SU-DHL-6 (cell line): ENCODE measurements at regions not wholly inside any gene's neighbourhood (a gene's known extent, or its start where the extent isn't known, plus 50 kb on each side); places are given as distances from the start of the nearest gene placed in this dataset.

Source experiments
- H2AFZ ChIP-seq: fragments of 200-600 bp; sonication (generic); 2 replicates; pipeline ENCODE4 v1.6.1; 2014; ENCODE audit warnings: low read depth, mild to moderate bottlenecking, moderate library complexity, mixed read lengths, antibody characterized with exemption, low read length; ENCODE audit not compliant: severe bottlenecking
- H3F3A ChIP-seq: fragments of 200-600 bp; shearing (Covaris generic); 2 replicates; pipeline ENCODE4 v1.6.0; 2016; ENCODE audit warnings: antibody characterized with exemption, mild to moderate bottlenecking; ENCODE audit not compliant: insufficient read depth
- H3K27ac ChIP-seq: fragments of 200-600 bp; sonication (generic); 2 replicates; pipeline ENCODE4 v1.5.1; 2016; ENCODE audit warnings: low read depth, mild to moderate bottlenecking, low read length, moderate library complexity, mixed read lengths
- H3K27me3 ChIP-seq: fragments of 200-600 bp; sonication (generic), shearing (Covaris generic); 2 replicates; pipeline ENCODE4 v1.6.0; 2014; ENCODE audit warnings: mild to moderate bottlenecking, low read length
- H3K36me3 ChIP-seq: fragments of 200-600 bp; sonication (generic); 2 replicates; pipeline ENCODE4 v1.6.1; 2014; ENCODE audit warnings: mild to moderate bottlenecking, low read length, mixed read lengths
- H3K4me2 ChIP-seq: fragments of 300-600, 200-600 bp; shearing (Covaris generic), sonication (generic); 2 replicates; pipeline ENCODE4 v1.6.0; 2014; ENCODE audit warnings: low read length, low read depth, mild to moderate bottlenecking; ENCODE audit not compliant: poor library complexity, severe bottlenecking
- H3K4me3 ChIP-seq: fragments of 200-600 bp; sonication (generic); 2 replicates; pipeline ENCODE4 v1.5.1; 2014; ENCODE audit warnings: antibody characterized with exemption, low read length, mild to moderate bottlenecking, mixed read lengths; ENCODE audit not compliant: insufficient read depth, poor library complexity, severe bottlenecking
- H3K79me2 ChIP-seq: fragments of 200-600 bp; sonication (generic); 2 replicates; pipeline ENCODE4 v1.6.1; 2014; ENCODE audit warnings: mild to moderate bottlenecking, low read length, moderate library complexity; ENCODE audit not compliant: insufficient read depth
- H3K9ac ChIP-seq: fragments of 200-600 bp; sonication (generic); 2 replicates; pipeline ENCODE4 v1.7.0; 2014; ENCODE audit warnings: mild to moderate bottlenecking, low read length
- H3K9me2 ChIP-seq: fragments of 200-600 bp; sonication (generic); replicated peaks from 2 replicates; pipeline ENCODE4 v1.6.1; 2014; ENCODE audit warnings: low read length; ENCODE audit not compliant: insufficient read depth
- H3K9me3 ChIP-seq: fragments of 200-600 bp; sonication (generic); 2 replicates; pipeline ENCODE4 v1.6.1; 2014; ENCODE audit warnings: low read length, mixed read lengths; ENCODE audit not compliant: insufficient read depth
- H4K20me1 ChIP-seq: fragments of 200-600 bp; sonication (generic); 2 replicates; pipeline ENCODE4 v1.6.1; 2014; ENCODE audit warnings: low read depth, mild to moderate bottlenecking, antibody characterized with exemption, low read length, moderate library complexity, mixed read lengths
- CTCF ChIP-seq: fragments of 200-600 bp; sonication (generic); IDR thresholded peaks from one replicate; pipeline ENCODE4 v1.5.1; 2017; ENCODE audit warnings: antibody characterized with exemption, mild to moderate bottlenecking, low read length, moderate library complexity; ENCODE audit not compliant: insufficient read depth, poor library complexity, severe bottlenecking
- EZH2phosphoT487 ChIP-seq: fragments of 200-600 bp; sonication (generic), shearing (Covaris generic); conservative IDR thresholded peaks from 2 replicates; pipeline ENCODE4 v1.6.1; 2018; ENCODE audit warnings: mild to moderate bottlenecking, antibody characterized with exemption, low read length, moderate library complexity, mixed read lengths

DNA sequence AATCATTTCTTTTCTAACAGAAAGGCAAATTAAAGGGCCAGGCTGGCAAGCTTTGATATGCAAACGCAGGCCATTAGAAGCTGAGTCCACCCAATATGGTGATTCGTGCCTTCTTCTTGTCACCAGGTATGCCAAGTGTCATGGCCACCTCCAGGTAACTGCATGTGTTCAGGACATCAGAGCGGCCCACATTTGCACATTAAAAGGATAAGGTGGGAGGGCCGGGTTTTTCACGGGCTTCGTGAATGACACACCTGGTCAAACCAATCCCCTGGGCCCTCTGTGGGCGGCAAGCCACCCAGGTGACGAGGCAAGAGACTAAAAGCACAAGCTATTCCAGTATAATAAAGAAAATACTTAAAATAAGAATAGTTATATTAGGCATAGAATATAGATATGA lies 75.9 kb upstream of the TSPAN11 start:
- no peak overlapping the region for H3K27ac ChIP-seq
- no peak overlapping the region for H3K4me3 ChIP-seq
- H3K9me3 ChIP-seq, result no peaks in the 10 kb centered on the region
- no peaks in the 10 kb centered on the region for H4K20me1 ChIP-seq
- no peaks in the 10 kb centered on the region for H3K79me2 ChIP-seq
- no peaks in the 10 kb centered on the region for H3K9me2 ChIP-seq
- peak overlapping the region; percentile 71 for H3K4me2 ChIP-seq
- no peak overlapping the region for H3K9ac ChIP-seq
- H3F3A ChIP-seq, result no peaks in the 10 kb centered on the region
- no peaks in the 10 kb centered on the region for H3K36me3 ChIP-seq
- H2AFZ ChIP-seq, result no peak overlapping the region
- no peak for TF ChIP-seq CTCF
- no peak for TF ChIP-seq EZH2phosphoT487
- H3K27me3 ChIP-seq, result no peaks in the 10 kb centered on the region

DNA sequence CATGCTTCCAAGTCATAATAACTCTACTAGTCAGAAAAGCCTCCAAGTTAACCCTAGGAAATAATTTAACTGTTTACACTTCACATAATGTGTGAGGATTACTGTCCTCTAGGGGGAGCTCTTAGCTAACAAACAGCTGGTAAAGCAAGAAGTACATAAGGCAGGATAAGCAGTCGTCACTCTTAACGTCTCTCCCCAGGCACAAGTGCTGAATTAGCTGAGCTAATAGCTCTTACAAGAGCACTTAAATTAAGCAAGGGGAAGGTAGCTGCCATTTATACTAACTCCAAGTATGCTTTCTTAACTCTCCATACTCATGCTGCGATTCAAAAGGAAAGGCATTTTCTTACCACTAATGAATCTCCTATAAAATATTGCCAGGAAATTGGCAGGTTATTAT lies 79.3 kb upstream of the TSPAN11 start:
- Histone ChIP-seq H3K27me3 (no peaks in the 10 kb centered on the region), H2AFZ (no peak overlapping the region), H4K20me1 (no peaks in the 10 kb centered on the region), H3K9me3 (no peaks in the 10 kb centered on the region), H3F3A (no peaks in the 10 kb centered on the region), H3K36me3 (no peaks in the 10 kb centered on the region), H3K4me3 (no peak overlapping the region), H3K79me2 (no peaks in the 10 kb centered on the region), H3K4me2 (no peak overlapping the region), H3K9ac (no peak overlapping the region), H3K9me2 (no peaks in the 10 kb centered on the region), H3K27ac (no peak overlapping the region)
- peak; percentile 60 for TF ChIP-seq CTCF
- TF ChIP-seq EZH2phosphoT487, result no peak

GRCh38 chr12:30846776-30847175 lies 79.8 kb upstream of the TSPAN11 start:
- H3K9me2 ChIP-seq, result no peaks in the 10 kb centered on the region

More at GRCh38 chr12:30846776-30847175, 79.8 kb upstream of the TSPAN11 start:
- H3F3A ChIP-seq, result no peaks in the 10 kb centered on the region
- no peaks in the 10 kb centered on the region for H3K9me3 ChIP-seq
- H3K36me3 ChIP-seq, result no peaks in the 10 kb centered on the region
- no peak overlapping the region for H3K4me2 ChIP-seq
- no peaks in the 10 kb centered on the region for H4K20me1 ChIP-seq
- no peak overlapping the region for H3K27ac ChIP-seq
- H3K9ac ChIP-seq, result no peak overlapping the region
- no peaks in the 10 kb centered on the region for H3K79me2 ChIP-seq
- H2AFZ ChIP-seq, result no peak overlapping the region
- no peak for TF ChIP-seq CTCF
- TF ChIP-seq EZH2phosphoT487, result no peak
- H3K27me3 ChIP-seq, result no peaks in the 10 kb centered on the region
- H3K4me3 ChIP-seq, result no peak overlapping the region
